ENCODE measurements at regions not wholly inside any gene's neighbourhood (a gene's known extent, or its start where the extent isn't known, plus 50 kb on each side); places are given as distances from the start of the nearest gene placed in this dataset.

GRCh38 chr14:97747316-97747715 is 950.1 kb downstream of the VRK1 start:
- TF ChIP-seq CTCF (IDR thresholded peaks at IDR 0.05; ENCODE audit: insufficient read depth, low read depth, low read length) (no peak), EZH2 (IDR thresholded peaks at IDR 0.05; ENCODE audit: insufficient read depth, low read length) (no peak)

Measured in astrocyte (in vitro differentiated cells and primary cell).